ENCODE measurements at regions not wholly inside any gene's neighbourhood (a gene's known extent, or its start where the extent isn't known, plus 50 kb on each side); places are given as distances from the start of the nearest gene placed in this dataset.

- DNase-seq = no peak
- no peak for ATAC-seq
- intact Hi-C loops (cut with DNase I, micrococcal nuclease) = no loop called here
- Mint-ChIP-seq H3K4me1 (no peaks in the 10 kb centered on the region), H3K9me3 (ENCODE audit: low read depth) (no peaks in the 10 kb centered on the region), H3K27me3 (peaks cover 6% of the 10 kb centered on the region), H3K27ac (no peak overlapping the region), H3K4me3 (no peak overlapping the region), H3K36me3 (ENCODE audit: low read depth) (no peaks in the 10 kb centered on the region)
- CTCF ChIA-PET = no interaction called here
- POLR2A ChIA-PET = no interaction called here
Observed at GRCh38 chr1:175801979-175802378, 58.6 kb upstream of the TNR start.

GRCh38 chr1:175797576-175797975, 54.2 kb upstream of the TNR start:
- Mint-ChIP-seq H3K9me3 (ENCODE audit: low read depth) (no peaks in the 10 kb centered on the region), H3K36me3 (ENCODE audit: low read depth) (no peaks in the 10 kb centered on the region), H3K27ac (no peak overlapping the region), H3K4me3 (no peak overlapping the region), H3K27me3 (peaks cover 15% of the 10 kb centered on the region), H3K4me1 (no peaks in the 10 kb centered on the region)
- ATAC-seq (no peak), DNase-seq (no peak)
- ChIA-PET CTCF (no interaction called here), POLR2A (no interaction called here)
- intact Hi-C loops (cut with DNase I, micrococcal nuclease) = no loop called here

GRCh38 chr1:175794586-175794985, 51.2 kb upstream of the TNR start:
- no peak for DNase-seq
- no peaks in the 10 kb centered on the region for H3K9me3 Mint-ChIP-seq (ENCODE audit: low read depth)
- no peak overlapping the region for H3K27ac Mint-ChIP-seq
- H3K4me1 Mint-ChIP-seq = no peaks in the 10 kb centered on the region
- H3K27me3 Mint-ChIP-seq = peaks cover 26% of the 10 kb centered on the region
- H3K4me3 Mint-ChIP-seq = no peak overlapping the region
- CTCF ChIA-PET = no interaction called here
- H3K36me3 Mint-ChIP-seq (ENCODE audit: low read depth) = no peaks in the 10 kb centered on the region
- intact Hi-C loops (cut with DNase I, micrococcal nuclease) = no loop called here
- no peak for ATAC-seq
- POLR2A ChIA-PET = no interaction called here

GRCh38 chr1:175793617-175794016, 50.2 kb upstream of the TNR start:
- Mint-ChIP-seq H3K27me3 (peaks cover 31% of the 10 kb centered on the region), H3K4me1 (no peaks in the 10 kb centered on the region), H3K9me3 (ENCODE audit: low read depth) (no peaks in the 10 kb centered on the region), H3K36me3 (ENCODE audit: low read depth) (no peaks in the 10 kb centered on the region), H3K27ac (no peak overlapping the region), H3K4me3 (no peak overlapping the region)
- ChIA-PET POLR2A (no interaction called here), CTCF (interaction anchor here (0.6 to 0.7 kb wide), 2 partner anchors 55 to 86 kb away, joined by 3 read pairs; no protein-coding TSS in a partner anchor)
- ATAC-seq = no peak
- no peak for DNase-seq
- intact Hi-C loops (cut with DNase I, micrococcal nuclease) = no loop called here

Measured in activated CD4-positive, alpha-beta T cell treated with anti-CD3 and anti-CD28 coated beads for 36 hours (primary cell).